Mucosa of rectum (tissue), 2 donors: ENCODE measurements at regions not wholly inside any gene's neighbourhood (a gene's known extent, or its start where the extent isn't known, plus 50 kb on each side); places are given as distances from the start of the nearest gene placed in this dataset.

Experiments used
- H3K27ac ChIP-seq, 2 donors: one replicate each; pipeline ENCODE4 v1.7.0; 2013; ENCODE audit warnings: inconsistent platforms in 2 of 2, low read depth in 2 of 2, low read length in 2 of 2
- H3K27me3 ChIP-seq, 2 donors: one replicate each; pipeline ENCODE4 v1.7.0; 2013; ENCODE audit warnings: low read length in 2 of 2; ENCODE audit not compliant: control insufficient read depth in 2 of 2, insufficient read depth in 2 of 2
- H3K36me3 ChIP-seq, 2 donors: one replicate each; pipeline ENCODE4 v1.7.0; 2013; ENCODE audit warnings: low read length in 2 of 2; ENCODE audit not compliant: control insufficient read depth in 2 of 2, insufficient read depth in 2 of 2
- H3K4me1 ChIP-seq, 2 donors: one replicate each; pipeline ENCODE4 v1.7.0; 2013; ENCODE audit warnings: low read length in 2 of 2, mild to moderate bottlenecking in 1 of 2; ENCODE audit not compliant: control insufficient read depth in 2 of 2, insufficient read depth in 2 of 2
- H3K4me3 ChIP-seq, 2 donors: one replicate each; pipeline ENCODE4 v1.7.0; 2013; ENCODE audit warnings: low read length in 2 of 2
- H3K9ac ChIP-seq, 2 donors: one replicate each; pipeline ENCODE4 v1.7.0; 2013; ENCODE audit warnings: low read length in 2 of 2, low read depth in 1 of 2, mild to moderate bottlenecking in 1 of 2
- H3K9me3 ChIP-seq, 2 donors: one replicate each; pipeline ENCODE4 v1.7.0; 2013; ENCODE audit warnings: low read length in 2 of 2; ENCODE audit not compliant: control insufficient read depth in 2 of 2
- donor health status: healthy.
- donor health status: Normal muscosa, but diverticular disease.

- H3K27me3 ChIP-seq, result no peaks in the 10 kb centered on the region
- H3K9ac ChIP-seq, result no peak overlapping the region
- no peaks in the 10 kb centered on the region for H3K9me3 ChIP-seq
- no peaks in the 10 kb centered on the region for H3K36me3 ChIP-seq
- no peak overlapping the region for H3K27ac ChIP-seq
- H3K4me3 ChIP-seq, result no peak overlapping the region
- H3K4me1 ChIP-seq, result no peaks in the 10 kb centered on the region
These were observed 475.4 kb upstream of the ARGLU1 start for GRCh38 chr13:107043021-107043956.

DNA sequence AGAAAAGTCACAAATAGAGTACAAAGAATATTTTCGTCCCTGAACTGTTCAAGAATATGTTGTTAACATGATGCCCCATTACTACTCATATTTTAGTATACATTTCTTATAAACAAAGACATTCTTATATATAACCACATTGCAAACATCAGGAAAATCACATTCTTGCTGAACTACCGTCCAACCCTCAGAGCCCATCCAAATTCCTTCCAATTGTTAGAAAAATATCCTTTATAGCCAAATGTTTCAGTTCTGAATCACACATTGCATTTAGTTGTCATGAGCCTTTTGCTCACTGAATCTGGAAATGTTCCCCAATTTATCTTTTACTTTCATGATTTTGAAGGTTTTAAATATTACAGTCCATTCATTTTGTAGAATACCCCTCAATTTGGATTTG is 467.8 kb upstream of the ARGLU1 start:
- H3K9me3 ChIP-seq, result no peaks in the 10 kb centered on the region
- H3K9ac ChIP-seq, result no peak overlapping the region
- H3K4me1 ChIP-seq, result no peaks in the 10 kb centered on the region
- H3K27ac ChIP-seq, result no peak overlapping the region
- no peaks in the 10 kb centered on the region for H3K27me3 ChIP-seq
- no peaks in the 10 kb centered on the region for H3K36me3 ChIP-seq
- no peak overlapping the region for H3K4me3 ChIP-seq

GRCh38 chr13:107035186-107035585 is 467.2 kb upstream of the ARGLU1 start:
- no peaks in the 10 kb centered on the region for H3K36me3 ChIP-seq
- H3K4me1 ChIP-seq, result no peaks in the 10 kb centered on the region
- H3K27me3 ChIP-seq, result no peaks in the 10 kb centered on the region
- no peak overlapping the region for H3K27ac ChIP-seq
- no peak overlapping the region for H3K9ac ChIP-seq
- no peaks in the 10 kb centered on the region for H3K9me3 ChIP-seq
- H3K4me3 ChIP-seq, result no peak overlapping the region

GRCh38 chr13:107034236-107034872 is 466.4 kb upstream of the ARGLU1 start:
- H3K9ac ChIP-seq, result no peak overlapping the region

GRCh38 chr13:107031716-107032115 is 463.8 kb upstream of the ARGLU1 start:
- H3K27ac ChIP-seq, result no peak overlapping the region
- no peaks in the 10 kb centered on the region for H3K9me3 ChIP-seq
- no peaks in the 10 kb centered on the region for H3K4me1 ChIP-seq
- H3K4me3 ChIP-seq, result no peak overlapping the region
- H3K36me3 ChIP-seq, result no peaks in the 10 kb centered on the region
- no peaks in the 10 kb centered on the region for H3K27me3 ChIP-seq
- no peak overlapping the region for H3K9ac ChIP-seq

More at GRCh38 chr13:107034236-107034872, 466.4 kb upstream of the ARGLU1 start:
- Histone ChIP-seq H3K9me3 (no peaks in the 10 kb centered on the region), H3K27ac (no peak overlapping the region), H3K27me3 (no peaks in the 10 kb centered on the region), H3K4me1 (no peaks in the 10 kb centered on the region), H3K4me3 (no peak overlapping the region), H3K36me3 (no peaks in the 10 kb centered on the region)

DNA sequence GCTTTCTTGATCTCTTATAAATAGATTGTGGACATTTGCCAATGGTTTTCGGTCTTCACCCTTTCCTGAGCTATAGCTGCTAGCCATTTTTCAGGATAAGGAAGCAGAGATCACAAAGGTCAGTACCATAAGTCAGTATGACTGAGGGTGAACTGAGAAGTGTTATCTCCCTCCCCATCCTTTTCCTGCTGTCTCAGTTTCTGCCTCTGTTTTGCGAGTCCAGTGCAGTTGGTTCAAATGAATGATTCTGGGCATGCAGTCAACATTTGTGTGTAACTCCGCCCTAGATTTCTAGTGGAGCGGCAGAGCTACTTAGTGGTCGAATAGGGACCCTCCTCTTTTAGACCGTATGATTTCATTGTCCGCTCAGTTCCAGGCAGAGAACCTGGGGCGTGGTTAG is 460.8 kb upstream of the ARGLU1 start:
- no peaks in the 10 kb centered on the region for H3K36me3 ChIP-seq
- no peak overlapping the region for H3K4me3 ChIP-seq
- no peak overlapping the region for H3K27ac ChIP-seq
- H3K27me3 ChIP-seq, result no peaks in the 10 kb centered on the region
- no peaks in the 10 kb centered on the region for H3K9me3 ChIP-seq
- H3K9ac ChIP-seq, result no peak overlapping the region
- no peaks in the 10 kb centered on the region for H3K4me1 ChIP-seq

- H3K4me1 ChIP-seq, result no peaks in the 10 kb centered on the region
- H3K36me3 ChIP-seq, result no peaks in the 10 kb centered on the region
- no peaks in the 10 kb centered on the region for H3K9me3 ChIP-seq
- H3K9ac ChIP-seq, result no peak overlapping the region
- no peak overlapping the region for H3K4me3 ChIP-seq
- H3K27me3 ChIP-seq, result no peaks in the 10 kb centered on the region
- no peak overlapping the region for H3K27ac ChIP-seq
These were observed 458.1 kb upstream of the ARGLU1 start for GRCh38 chr13:107025991-107026390.

- Histone ChIP-seq H3K27me3 (no peaks in the 10 kb centered on the region), H3K27ac (no peak overlapping the region), H3K36me3 (no peaks in the 10 kb centered on the region), H3K9me3 (no peaks in the 10 kb centered on the region), H3K9ac (no peak overlapping the region), H3K4me1 (no peaks in the 10 kb centered on the region), H3K4me3 (no peak overlapping the region)
These were observed 455.4 kb upstream of the ARGLU1 start for GRCh38 chr13:107023335-107023734.

GRCh38 chr13:107020393-107020792 is 452.5 kb upstream of the ARGLU1 start:
- H3K36me3 ChIP-seq, result no peaks in the 10 kb centered on the region
- H3K9ac ChIP-seq, result no peak overlapping the region
- H3K27me3 ChIP-seq, result no peaks in the 10 kb centered on the region
- H3K9me3 ChIP-seq, result no peaks in the 10 kb centered on the region
- H3K27ac ChIP-seq, result no peak overlapping the region
- no peak overlapping the region for H3K4me3 ChIP-seq
- no peaks in the 10 kb centered on the region for H3K4me1 ChIP-seq

DNA sequence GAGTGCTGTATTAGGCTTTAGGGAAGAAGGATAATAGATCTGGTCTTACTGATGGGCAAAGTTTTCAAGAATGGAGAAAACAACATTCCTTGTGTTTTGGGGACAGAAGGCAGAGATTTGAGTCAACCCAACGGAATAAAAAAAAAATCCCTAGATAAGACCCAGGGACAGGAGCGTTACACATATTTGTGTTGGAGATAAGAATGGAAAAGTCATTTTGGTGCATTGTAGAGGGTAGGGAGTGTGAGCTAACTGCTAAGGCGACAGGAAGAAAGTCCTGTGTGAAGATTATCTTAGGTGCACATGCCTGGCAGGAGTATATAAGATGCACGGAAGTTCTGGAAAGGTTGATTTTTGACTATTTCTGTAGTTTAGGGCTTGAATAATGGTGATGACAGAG is 450.3 kb upstream of the ARGLU1 start:
- H3K4me1 ChIP-seq, result no peaks in the 10 kb centered on the region
- no peaks in the 10 kb centered on the region for H3K9me3 ChIP-seq
- no peaks in the 10 kb centered on the region for H3K27me3 ChIP-seq
- H3K9ac ChIP-seq, result no peak overlapping the region
- no peak overlapping the region for H3K4me3 ChIP-seq
- H3K27ac ChIP-seq, result no peak overlapping the region
- no peaks in the 10 kb centered on the region for H3K36me3 ChIP-seq
